K562 (cell line): ENCODE measurements at regions not wholly inside any gene's neighbourhood (a gene's known extent, or its start where the extent isn't known, plus 50 kb on each side); places are given as distances from the start of the nearest gene placed in this dataset.

Experiments used
- ATF3 ChIP-seq, 2 experiments: fragments of 450-650 bp in 1 of 2; sonication (generic) in 1 of 2; formaldehyde crosslinking in 1 of 2; IDR thresholded peaks in 1 of 2; conservative IDR thresholded peaks in 1 of 2; 2 replicates each; pipeline versions ENCODE4 v1.6.1 to v1.8.1; 2016 to 2023; ENCODE audit warnings: mild to moderate bottlenecking in 2 of 2, moderate library complexity in 2 of 2, inconsistent platforms in 1 of 2, missing genetic modification reagents in 1 of 2
- CEBPB ChIP-seq: fragments of 450-650 bp; IDR thresholded peaks from 2 replicates; pipeline ENCODE4 v1.6.1; 2016; ENCODE audit warnings: missing genetic modification characterization, missing compliant biosample characterization
- CREBBP ChIP-seq: IDR thresholded peaks from one replicate; pipeline ENCODE4 v1.6.1; 2012; ENCODE audit warnings: low read depth, mild to moderate bottlenecking, control low read depth, inconsistent platforms, low read length
- E2F4 ChIP-seq: sonication (generic); formaldehyde crosslinking; IDR thresholded peaks from 2 replicates; pipeline ENCODE4 v1.8.0; 2022; ENCODE audit warnings: mild to moderate bottlenecking, low read depth, missing genetic modification reagents
- FIP1L1 ChIP-seq: fragments of 200-400 bp; formaldehyde crosslinking; IDR thresholded peaks from 2 replicates; pipeline ENCODE4 v1.6.1; 2018; ENCODE audit warnings: mild to moderate bottlenecking, low read depth, low read length; ENCODE audit not compliant: poor library complexity, severe bottlenecking
- FOXJ2 ChIP-seq: fragments of 200-800 bp; sonication (Bioruptor generic); IDR thresholded peaks from 2 replicates; pipeline ENCODE4 v1.6.1; 2016; ENCODE audit warnings: missing genetic modification characterization, missing compliant biosample characterization
- FUS ChIP-seq: fragments of 200-400 bp; formaldehyde crosslinking; optimal IDR thresholded peaks from 2 replicates; pipeline ENCODE3; 2017; ENCODE audit warnings: low read depth, low read length
- MITF ChIP-seq: IDR thresholded peaks from 2 replicates; pipeline ENCODE4 v1.6.1; 2014; ENCODE audit warnings: antibody characterized with exemption
- MYC ChIP-seq, 2 experiments: fragments of 250-450 bp in 1 of 2; sonication (Bioruptor Pico) in 1 of 2; IDR thresholded peaks; 2 replicates each; pipeline versions ENCODE4 v1.5.1 to v1.6.1; 2012 to 2021; ENCODE audit warnings: low read depth in 2 of 2, borderline replicate concordance in 1 of 2, improper control_type of control experiment in 1 of 2, low read length in 1 of 2, mild to moderate bottlenecking in 1 of 2, moderate library complexity in 1 of 2
- NFXL1 ChIP-seq: fragments of 450-650 bp; formaldehyde crosslinking; IDR thresholded peaks from 2 replicates; pipeline ENCODE4 v1.4.0; 2021; ENCODE audit warnings: mild to moderate bottlenecking
- NR2F6 ChIP-seq: fragments of 450-650 bp; formaldehyde crosslinking; IDR thresholded peaks from 2 replicates; pipeline ENCODE4 v1.4.0; 2020; ENCODE audit warnings: mild to moderate bottlenecking
- POLR2B ChIP-seq: fragments of 450-650 bp; IDR thresholded peaks from 2 replicates; pipeline ENCODE4 v1.6.1; 2018; ENCODE audit warnings: low read depth; ENCODE audit not compliant: partially characterized antibody
- RBM15 ChIP-seq: fragments of 200-400 bp; formaldehyde crosslinking; IDR thresholded peaks from 2 replicates; pipeline ENCODE4 v1.6.1; 2018; ENCODE audit warnings: mild to moderate bottlenecking, low read length, moderate library complexity; ENCODE audit not compliant: insufficient read depth
- RFX7 ChIP-seq: fragments of 250-450 bp; sonication (Bioruptor Pico); IDR thresholded peaks from 2 replicates; pipeline ENCODE4 v1.5.1; 2021; ENCODE audit warnings: mild to moderate bottlenecking
- SMARCA4 ChIP-seq: fragments of 450-650 bp; IDR thresholded peaks from 2 replicates; pipeline ENCODE4 v1.6.1; 2016
- STAT5B ChIP-seq: fragments of 250-450 bp; sonication (Bioruptor Pico); IDR thresholded peaks from 2 replicates; pipeline ENCODE4 v1.8.0; 2021; ENCODE audit warnings: mild to moderate bottlenecking, inconsistent platforms
- TEAD4 ChIP-seq, 2 experiments: sonication (generic) in 1 of 2; formaldehyde crosslinking in 1 of 2; IDR thresholded peaks; 2 replicates each; pipeline versions ENCODE4 v1.6.1 to v1.8.0; 2012 to 2022; ENCODE audit warnings: borderline replicate concordance in 1 of 2, inconsistent platforms in 1 of 2, low read length in 1 of 2, mild to moderate bottlenecking in 1 of 2, missing genetic modification reagents in 1 of 2
- ZNF175 ChIP-seq: fragments of 200-800 bp; sonication (Bioruptor generic); IDR thresholded peaks from 2 replicates; pipeline ENCODE4 v1.6.1; 2016; ENCODE audit warnings: low read depth, mild to moderate bottlenecking, missing genetic modification characterization, missing compliant biosample characterization
- ZNF655 ChIP-seq: fragments of 250-450 bp; sonication (Bioruptor Pico); IDR thresholded peaks from 2 replicates; pipeline ENCODE4 v1.5.0; 2021
- TF ChIP-seq, protein P1 (sequence below): fragments of 450-650 bp; formaldehyde crosslinking; IDR thresholded peaks from 2 replicates; pipeline ENCODE4 v1.4.0; 2020; ENCODE audit warnings: mild to moderate bottlenecking, moderate library complexity

DNA sequence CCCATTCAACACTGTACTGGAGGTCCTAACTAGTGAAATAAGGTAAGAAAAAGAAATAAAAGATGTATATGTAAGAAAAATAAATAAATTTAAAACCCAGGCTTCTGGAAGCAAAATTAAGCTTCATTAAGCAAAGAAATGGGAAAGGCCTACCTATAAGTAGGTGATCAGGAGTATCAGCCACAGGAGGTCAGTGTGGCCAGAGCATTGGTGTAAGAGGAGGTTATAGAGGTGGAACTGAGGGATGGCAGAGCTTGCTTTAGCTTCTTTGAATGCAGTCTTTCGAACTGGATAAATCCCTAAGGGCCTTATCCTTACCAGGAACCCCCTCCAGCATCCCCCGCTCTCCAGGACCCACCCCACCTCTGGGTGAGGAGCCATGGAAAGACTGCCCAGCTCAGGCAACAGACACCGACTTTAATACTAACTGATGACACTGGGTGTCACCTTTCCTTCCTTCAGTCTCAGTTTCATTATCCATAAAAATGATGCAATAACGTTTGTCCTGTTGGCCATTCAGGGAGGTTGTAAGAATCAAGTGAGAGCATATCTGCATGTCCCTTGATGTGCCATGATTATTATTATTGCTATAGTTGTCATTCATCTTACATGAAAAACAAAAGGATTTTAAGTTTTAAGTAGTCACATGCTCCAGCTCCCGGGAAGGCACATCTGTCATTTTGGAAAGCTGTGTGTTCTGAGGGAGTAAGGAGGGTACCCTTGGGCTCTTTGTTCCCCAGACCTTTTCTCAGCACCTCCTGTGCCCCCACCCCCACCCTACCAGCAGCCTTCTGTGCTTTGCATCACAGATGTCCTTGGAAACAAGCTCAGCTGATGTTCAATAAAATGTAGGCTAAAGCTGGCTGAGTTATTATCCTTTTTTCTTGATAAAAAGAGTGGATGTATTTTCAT is 50.8 kb upstream of the CTNNA1 start (continued):
- TF ChIP-seq CEBPB (peak; percentile 96), TEAD4 (IDR thresholded peaks at IDR 0.05; ENCODE audit: low read length) (no peak), TEAD4 (CRISPR knock-in tag; IDR thresholded peaks at IDR 0.05; ENCODE audit: borderline replicate concordance) (no peak), CREBBP (no peak), FIP1L1 (no peak), NFXL1 (CRISPR knock-in tag) (no peak), ZNF655 (CRISPR knock-in tag) (no peak), POLR2B (peak; percentile 30), NR2F6 (no peak), RBM15 (no peak), RFX7 (CRISPR knock-in tag) (no peak), ZNF175 (peak; percentile 82), FUS (no peak), STAT5B (CRISPR knock-in tag) (no peak), MITF (no peak), E2F4 (CRISPR knock-in tag) (no peak), FOXJ2 (tag) (0 out of 2 replicates have a peak, but pooled peaks have one; percentile 37), MYC (IDR thresholded peaks at IDR 0.05; ENCODE audit: low read depth, low read length) (peak; percentile 72), MYC (CRISPR knock-in tag; IDR thresholded peaks at IDR 0.05; ENCODE audit: borderline replicate concordance, low read depth) (no peak), SMARCA4 (peak; percentile 20; the same call in 1 of the 2 replicates), ATF3 (IDR thresholded peaks at IDR 0.05) (peak; percentile 99), ATF3 (CRISPR knock-in tag; conservative IDR thresholded peaks at IDR 0.05) (no peak)
- TF ChIP-seq, protein P1, sequence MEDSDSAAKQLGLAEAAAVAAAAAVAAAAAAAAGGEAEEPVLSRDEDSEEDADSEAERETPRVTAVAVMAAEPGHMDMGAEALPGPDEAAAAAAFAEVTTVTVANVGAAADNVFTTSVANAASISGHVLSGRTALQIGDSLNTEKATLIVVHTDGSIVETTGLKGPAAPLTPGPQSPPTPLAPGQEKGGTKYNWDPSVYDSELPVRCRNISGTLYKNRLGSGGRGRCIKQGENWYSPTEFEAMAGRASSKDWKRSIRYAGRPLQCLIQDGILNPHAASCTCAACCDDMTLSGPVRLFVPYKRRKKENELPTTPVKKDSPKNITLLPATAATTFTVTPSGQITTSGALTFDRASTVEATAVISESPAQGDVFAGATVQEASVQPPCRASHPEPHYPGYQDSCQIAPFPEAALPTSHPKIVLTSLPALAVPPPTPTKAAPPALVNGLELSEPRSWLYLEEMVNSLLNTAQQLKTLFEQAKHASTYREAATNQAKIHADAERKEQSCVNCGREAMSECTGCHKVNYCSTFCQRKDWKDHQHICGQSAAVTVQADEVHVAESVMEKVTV (CRISPR knock-in tag), result no peak
